ENCODE measurements at regions not wholly inside any gene's neighbourhood (a gene's known extent, or its start where the extent isn't known, plus 50 kb on each side); places are given as distances from the start of the nearest gene placed in this dataset.
A peak's percentile ranks its signal among the peaks of the same experiment; 100 is the strongest.

DNA sequence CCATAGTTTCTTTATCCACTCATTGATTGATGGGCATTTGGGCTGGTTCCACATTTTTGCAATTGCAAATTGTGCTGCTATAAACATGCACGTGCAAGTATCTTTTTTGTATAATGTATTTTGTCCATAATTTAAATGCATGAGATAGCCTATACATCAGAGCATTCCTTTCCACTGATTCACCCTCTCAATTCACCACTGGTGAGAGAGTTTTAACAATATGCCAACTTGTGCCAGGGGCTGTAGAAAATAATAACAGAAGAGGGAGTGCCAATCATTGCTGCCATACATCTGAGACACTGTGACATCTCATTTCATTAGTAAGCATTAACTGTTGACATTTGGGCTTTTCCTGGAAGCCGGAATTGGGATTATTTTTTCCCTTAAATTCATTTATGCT, 125.1 kb downstream of the RAP2A start:
- CTCF ChIA-PET: no interaction called here
- peak; percentile 36 for DNase-seq (ENCODE audit: unreplicated experiment)
- Mint-ChIP-seq H3K27ac (ENCODE audit: low read depth, unreplicated experiment) (no peak overlapping the region), H3K4me1 (ENCODE audit: insufficient read depth, unreplicated experiment) (no peaks in the 10 kb centered on the region), H3K36me3 (ENCODE audit: insufficient read depth, unreplicated experiment) (no peaks in the 10 kb centered on the region), H3K4me3 (ENCODE audit: unreplicated experiment) (no peak overlapping the region), H3K9me3 (ENCODE audit: unreplicated experiment) (no peaks in the 10 kb centered on the region), H3K27me3 (ENCODE audit: insufficient read depth, unreplicated experiment) (no peaks in the 10 kb centered on the region)
- POLR2A ChIA-PET: no interaction called here
- no TSS peak for BruUV-seq (replicated peaks)
- TF ChIP-seq, protein P1, sequence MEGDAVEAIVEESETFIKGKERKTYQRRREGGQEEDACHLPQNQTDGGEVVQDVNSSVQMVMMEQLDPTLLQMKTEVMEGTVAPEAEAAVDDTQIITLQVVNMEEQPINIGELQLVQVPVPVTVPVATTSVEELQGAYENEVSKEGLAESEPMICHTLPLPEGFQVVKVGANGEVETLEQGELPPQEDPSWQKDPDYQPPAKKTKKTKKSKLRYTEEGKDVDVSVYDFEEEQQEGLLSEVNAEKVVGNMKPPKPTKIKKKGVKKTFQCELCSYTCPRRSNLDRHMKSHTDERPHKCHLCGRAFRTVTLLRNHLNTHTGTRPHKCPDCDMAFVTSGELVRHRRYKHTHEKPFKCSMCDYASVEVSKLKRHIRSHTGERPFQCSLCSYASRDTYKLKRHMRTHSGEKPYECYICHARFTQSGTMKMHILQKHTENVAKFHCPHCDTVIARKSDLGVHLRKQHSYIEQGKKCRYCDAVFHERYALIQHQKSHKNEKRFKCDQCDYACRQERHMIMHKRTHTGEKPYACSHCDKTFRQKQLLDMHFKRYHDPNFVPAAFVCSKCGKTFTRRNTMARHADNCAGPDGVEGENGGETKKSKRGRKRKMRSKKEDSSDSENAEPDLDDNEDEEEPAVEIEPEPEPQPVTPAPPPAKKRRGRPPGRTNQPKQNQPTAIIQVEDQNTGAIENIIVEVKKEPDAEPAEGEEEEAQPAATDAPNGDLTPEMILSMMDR (IDR thresholded peaks at IDR 0.05; ENCODE audit: unreplicated experiment): no peak
- intact Hi-C loops (cut with micrococcal nuclease): no loop called here

DNA sequence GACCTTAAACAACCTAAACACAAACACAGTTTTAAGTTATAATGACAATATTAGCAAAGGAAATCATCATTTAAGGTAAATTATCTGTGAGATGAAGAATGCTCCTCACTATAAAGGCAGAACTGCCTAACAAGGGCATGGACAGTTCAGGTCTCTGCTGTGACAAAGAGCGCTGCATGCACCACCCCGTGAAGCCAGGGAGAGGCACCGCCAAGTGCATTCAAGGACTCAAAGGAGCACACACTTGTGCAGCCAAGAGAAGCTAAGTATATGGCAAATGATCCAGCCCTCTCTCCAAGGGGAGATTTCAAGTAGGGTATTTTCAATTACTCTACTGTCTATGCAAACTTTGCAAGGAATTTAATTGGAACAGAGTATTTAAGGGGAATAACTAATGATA, 126.0 kb downstream of the RAP2A start:
- DNase-seq (ENCODE audit: unreplicated experiment): no peak
- Mint-ChIP-seq H3K27ac (ENCODE audit: low read depth, unreplicated experiment) (no peak overlapping the region), H3K27me3 (ENCODE audit: insufficient read depth, unreplicated experiment) (no peaks in the 10 kb centered on the region), H3K36me3 (ENCODE audit: insufficient read depth, unreplicated experiment) (no peaks in the 10 kb centered on the region), H3K4me1 (ENCODE audit: insufficient read depth, unreplicated experiment) (no peaks in the 10 kb centered on the region), H3K4me3 (ENCODE audit: unreplicated experiment) (no peak overlapping the region), H3K9me3 (ENCODE audit: unreplicated experiment) (no peaks in the 10 kb centered on the region)
- ChIA-PET POLR2A (no interaction called here), CTCF (interaction anchor here (0.6 kb wide), 1 partner anchor 556 kb away, joined by 4 read pairs; no protein-coding TSS in a partner anchor)
- no TSS peak for BruUV-seq (replicated peaks)
- TF ChIP-seq, protein P1 (IDR thresholded peaks at IDR 0.05; ENCODE audit: unreplicated experiment): no peak
- intact Hi-C loops (cut with micrococcal nuclease): no loop called here

GRCh38 chr13:97561182-97561581, 127.2 kb downstream of the RAP2A start:
- no peak for DNase-seq (ENCODE audit: unreplicated experiment)
- ChIA-PET POLR2A (no interaction called here), CTCF (no interaction called here)
- Mint-ChIP-seq H3K36me3 (ENCODE audit: insufficient read depth, unreplicated experiment) (no peaks in the 10 kb centered on the region), H3K4me1 (ENCODE audit: insufficient read depth, unreplicated experiment) (no peaks in the 10 kb centered on the region), H3K4me3 (ENCODE audit: unreplicated experiment) (no peak overlapping the region), H3K9me3 (ENCODE audit: unreplicated experiment) (no peaks in the 10 kb centered on the region), H3K27ac (ENCODE audit: low read depth, unreplicated experiment) (no peak overlapping the region), H3K27me3 (ENCODE audit: insufficient read depth, unreplicated experiment) (no peaks in the 10 kb centered on the region)
- no TSS peak for BruUV-seq (replicated peaks)
- TF ChIP-seq, protein P1 (IDR thresholded peaks at IDR 0.05; ENCODE audit: unreplicated experiment): no peak
- intact Hi-C loops (cut with micrococcal nuclease): no loop called here

GRCh38 chr13:97562962-97563361, 129.0 kb downstream of the RAP2A start:
- DNase-seq (ENCODE audit: unreplicated experiment): no peak
- H3K36me3 Mint-ChIP-seq (ENCODE audit: insufficient read depth, unreplicated experiment): no peaks in the 10 kb centered on the region
- H3K4me1 Mint-ChIP-seq (ENCODE audit: insufficient read depth, unreplicated experiment): peaks cover 7% of the 10 kb centered on the region
- no peaks in the 10 kb centered on the region for H3K9me3 Mint-ChIP-seq (ENCODE audit: unreplicated experiment)
- ChIA-PET CTCF (no interaction called here), POLR2A (no interaction called here)
- TF ChIP-seq, protein P1 (IDR thresholded peaks at IDR 0.05; ENCODE audit: unreplicated experiment): no peak
- no TSS peak for BruUV-seq (replicated peaks)
- no peaks in the 10 kb centered on the region for H3K27me3 Mint-ChIP-seq (ENCODE audit: insufficient read depth, unreplicated experiment)
- no peak overlapping the region for H3K4me3 Mint-ChIP-seq (ENCODE audit: unreplicated experiment)
- intact Hi-C loops (cut with micrococcal nuclease): no loop called here
- H3K27ac Mint-ChIP-seq (ENCODE audit: low read depth, unreplicated experiment): no peak overlapping the region
